Omental fat pad (tissue), 3 donors: ENCODE measurements at regions not wholly inside any gene's neighbourhood (a gene's known extent, or its start where the extent isn't known, plus 50 kb on each side); places are given as distances from the start of the nearest gene placed in this dataset.

Source experiments
- ATAC-seq: fragments of 150-250 bp; one replicate; pipeline ENCODE4 v1.9.1; 2016; ENCODE audit warnings: mild to moderate bottlenecking, moderate library complexity; ENCODE audit not compliant: low FRiP score
- DNase-seq: peaks from one replicate; pipeline ENCODE4 v3.0.0-alpha.2; 2019; ENCODE audit warnings: low spot score
- CTCF ChIP-seq, 3 donors: fragments of 450-650 bp; IDR thresholded peaks; one replicate each; pipeline ENCODE4 v1.5.1; 2016 to 2017; ENCODE audit warnings: antibody characterized with exemption in 3 of 3, mild to moderate bottlenecking in 3 of 3, moderate library complexity in 2 of 3

- ATAC-seq (no peak), DNase-seq (no peak)
- no peak for TF ChIP-seq CTCF (IDR thresholded peaks at IDR 0.05)
These were observed 316.3 kb downstream of the FAM170A start for GRCh38 chr5:119945691-119946090.

GRCh38 chr5:119948162-119948561, 318.8 kb downstream of the FAM170A start:
- no peak for TF ChIP-seq CTCF (IDR thresholded peaks at IDR 0.05)
- DNase-seq (no peak), ATAC-seq (no peak)

GRCh38 chr5:119949426-119949999, 320.2 kb downstream of the FAM170A start:
- TF ChIP-seq CTCF (IDR thresholded peaks at IDR 0.05), result no peak
- no peak for DNase-seq
- no peak for ATAC-seq

GRCh38 chr5:119951330-119951934, 322.1 kb downstream of the FAM170A start:
- ATAC-seq, result no peak
- no peak for DNase-seq
- TF ChIP-seq CTCF (IDR thresholded peaks at IDR 0.05), result no peak

GRCh38 chr5:119953474-119953873, 324.1 kb downstream of the FAM170A start:
- DNase-seq (no peak), ATAC-seq (no peak)
- no peak for TF ChIP-seq CTCF (IDR thresholded peaks at IDR 0.05)

GRCh38 chr5:119954106-119954505, 324.7 kb downstream of the FAM170A start:
- ATAC-seq, result no peak
- no peak for TF ChIP-seq CTCF (IDR thresholded peaks at IDR 0.05)

GRCh38 chr5:119961993-119962392, 332.6 kb downstream of the FAM170A start:
- no peak for TF ChIP-seq CTCF (IDR thresholded peaks at IDR 0.05)
- ATAC-seq, result no peak
- no peak for DNase-seq

More at GRCh38 chr5:119954106-119954505, 324.7 kb downstream of the FAM170A start:
- DNase-seq, result no peak
